Ovary (tissue), 7 donors: ENCODE measurements at regions not wholly inside any gene's neighbourhood (a gene's known extent, or its start where the extent isn't known, plus 50 kb on each side); places are given as distances from the start of the nearest gene placed in this dataset.
"Not testable (repeated sequence)": the region's sequence is repeated elsewhere in the genome, so short reads cannot be mapped to it uniquely, and the experiment has no call there.

Experiments
- DNase-seq, 5 donors: peaks; one replicate each; pipeline ENCODE4 v3.0.0-alpha.2; 2019 to 2020
- H3K27ac ChIP-seq, 2 donors: fragments of 200-600 bp; one replicate each; pipeline versions ENCODE4 v1.5.1 to v1.8.0; 2019 to 2022
- H3K27me3 ChIP-seq: fragments of 200-600 bp; one replicate; pipeline ENCODE4 v1.8.0; 2022
- H3K36me3 ChIP-seq: fragments of 200-600 bp; sonication (generic); one replicate; pipeline ENCODE4 v1.5.1; 2019
- H3K4me1 ChIP-seq: one replicate; pipeline ENCODE4 v1.8.1; 2013; ENCODE audit warnings: mild to moderate bottlenecking, moderate library complexity; ENCODE audit not compliant: insufficient read depth
- H3K4me3 ChIP-seq: fragments of 200-600 bp; sonication (generic); one replicate; pipeline ENCODE4 v1.5.1; 2017
- H3K9me3 ChIP-seq, 2 donors: fragments of 200-600 bp in 1 of 2; sonication (generic) in 1 of 2; one replicate each; pipeline versions ENCODE4 v1.5.1 to v1.8.1; 2013 to 2019; ENCODE audit warnings: mild to moderate bottlenecking in 1 of 2, moderate library complexity in 1 of 2
- CTCF ChIP-seq, 3 donors: fragments of 450-650 bp in 2 of 3; fragments of 200-600 bp in 1 of 3; IDR thresholded peaks; one replicate each; pipeline versions ENCODE4 v1.5.1 to v1.8.0; 2016 to 2022; ENCODE audit warnings: antibody characterized with exemption in 3 of 3, mild to moderate bottlenecking in 1 of 3
- EP300 ChIP-seq: sonication (generic); formaldehyde crosslinking; IDR thresholded peaks from one replicate; pipeline ENCODE4 v1.6.1; 2017; ENCODE audit warnings: antibody characterized with exemption
- POLR2A ChIP-seq: fragments of 450-650 bp; IDR thresholded peaks from one replicate; pipeline ENCODE4 v1.6.1; 2017; ENCODE audit warnings: antibody characterized with exemption, mild to moderate bottlenecking, moderate library complexity
- WGBS, 3 donors: extraction: QIAGEN DNeasy Blood & Tissue Kit in 1 of 3; methylation state at CpG; one replicate each; pipeline versions ENCODE4 v1.1.5 to v1.1.7; 2013 to 2017; 5-methylcytosine and 5-hydroxymethylcytosine counted together
- intact Hi-C, 4 donors: fragments of 100-400 bp; cut with DNase I; formaldehyde crosslinking; loops; one replicate each; pipeline versions ENCODE4 v1.11.0 to v1.15.1; 2022 to 2023
- donor health status: DM: no; HTN: no; CAD: no; lungs with moderate emphysema.
- donor health status: DM: no; HTN: no; CAD: no.
- donor health status: Bipolar disorder and iron deficiency.
- donor health status: DM: no; HTN: no; CAD: no.
- donor health status: DM: yes; HTN: yes; CAD: no.

DNA sequence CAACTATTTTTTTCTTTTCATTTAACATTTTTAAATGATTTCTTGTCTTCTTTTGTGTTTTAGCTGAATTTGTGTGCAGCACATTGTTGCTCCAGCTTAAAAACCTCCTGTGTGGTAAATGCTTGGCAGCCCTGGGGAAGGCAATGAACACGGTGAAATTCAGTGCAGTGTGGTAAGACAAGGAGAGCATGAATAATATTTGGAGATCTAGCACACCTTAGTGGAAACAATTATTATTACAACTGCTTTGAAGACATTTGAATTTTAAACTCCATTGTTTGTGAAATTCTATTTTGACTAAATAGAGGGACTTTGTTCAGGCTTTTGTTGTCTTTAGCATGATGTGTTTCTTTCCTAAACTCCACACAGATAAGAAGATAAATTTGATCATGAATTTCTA lies 242.6 kb upstream of the CXADR start:
- peak; percentile 59 to 77 (median 60) for DNase-seq
- no peaks in the 10 kb centered on the region for H3K4me1 ChIP-seq
- H3K36me3 ChIP-seq, result no peaks in the 10 kb centered on the region
- intact Hi-C loops, result no loop called here
- H3K27ac ChIP-seq, result peak overlapping the region in 1 of 2 donors; percentile 47
- 0 to 2% (median 2%) methylated on average over 1 of the region's 1 CpG for WGBS, 3 donors
- no peaks in the 10 kb centered on the region for H3K9me3 ChIP-seq
- TF ChIP-seq EP300 (no peak), CTCF (IDR thresholded peaks at IDR 0.05) (peak; percentile 27 to 81 (median 77))
- no peak overlapping the region for H3K4me3 ChIP-seq
- H3K27me3 ChIP-seq, result no peaks in the 10 kb centered on the region

- Histone ChIP-seq H3K27ac (no peak overlapping the region), H3K4me1 (no peaks in the 10 kb centered on the region), H3K27me3 (no peaks in the 10 kb centered on the region), H3K9me3 (no peaks in the 10 kb centered on the region), H3K4me3 (no peak overlapping the region), H3K36me3 (no peaks in the 10 kb centered on the region)
- TF ChIP-seq POLR2A (no peak), CTCF (IDR thresholded peaks at IDR 0.05) (no peak), EP300 (no peak)
- intact Hi-C loops, result loop anchor here in 1 of 4 donors (10.0 kb wide), 1 partner anchor 1375 kb away; no protein-coding TSS in a partner anchor
- no peak for DNase-seq
- 75 to 85% (median 81%) methylated on average over 3 of the region's 3 CpGs for WGBS, 3 donors
Measured at GRCh38 chr21:17279663-17280062, 233.2 kb upstream of the CXADR start.

DNA sequence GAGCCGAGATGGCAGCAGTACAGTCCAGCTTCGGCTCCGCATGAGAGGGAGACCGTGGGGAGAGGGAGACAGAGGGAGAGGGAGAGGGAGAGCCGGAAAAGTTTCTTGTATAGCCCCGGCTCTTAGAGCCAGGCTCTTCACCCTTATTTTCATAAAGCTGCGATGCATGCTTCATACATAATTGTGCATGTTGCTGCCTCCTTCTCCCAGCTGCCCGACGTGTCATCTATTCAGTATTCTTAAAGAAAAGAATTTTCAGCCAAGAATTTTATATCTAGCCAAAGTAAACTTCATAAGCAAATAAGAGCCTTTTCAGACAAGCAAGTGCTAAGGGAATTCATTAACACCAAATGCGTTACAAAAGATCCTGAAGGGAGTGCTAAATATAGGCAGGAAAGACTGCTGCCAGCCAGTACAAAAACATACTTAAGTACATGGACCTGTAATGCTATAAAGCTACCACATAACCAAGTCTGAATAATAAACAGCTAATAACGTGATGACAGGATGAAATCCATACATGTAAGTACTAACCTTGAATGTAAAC lies 219.8 kb upstream of the CXADR start:
- H3K4me1 ChIP-seq, H3K9me3 ChIP-seq, H3K4me3 ChIP-seq, DNase-seq, intact Hi-C loops, H3K27ac ChIP-seq, H3K27me3 ChIP-seq, H3K36me3 ChIP-seq: not testable (repeated sequence)
- 86 to 93% (median 92%) methylated on average over 11 of the region's 11 CpGs for WGBS, 3 donors

DNA sequence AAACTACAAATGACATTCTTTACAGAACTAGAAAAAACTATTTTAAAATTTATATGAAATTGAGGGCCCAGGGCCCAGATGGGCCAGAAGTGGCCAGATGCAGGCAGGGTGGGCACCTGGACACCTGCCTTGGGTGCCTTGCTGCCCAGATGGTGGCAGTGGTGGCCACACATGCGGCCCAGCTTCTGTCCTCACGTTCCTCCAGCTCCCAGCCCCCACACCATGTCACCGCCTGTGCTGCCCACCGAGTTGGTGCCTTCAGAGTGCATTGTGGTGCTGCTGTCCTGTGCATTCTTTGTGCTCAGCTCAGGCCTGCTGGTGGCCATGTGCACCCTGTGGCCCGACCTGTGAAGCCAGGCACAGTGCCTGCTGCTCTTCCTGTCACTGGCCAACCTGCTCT lies 216.8 kb upstream of the CXADR start:
- DNase-seq, result no peak
- intact Hi-C loops, result no loop called here
- no peaks in the 10 kb centered on the region for H3K4me1 ChIP-seq
- H3K36me3 ChIP-seq, result no peaks in the 10 kb centered on the region
- TF ChIP-seq EP300 (no peak), CTCF (IDR thresholded peaks at IDR 0.05) (no peak), POLR2A (no peak)
- no peaks in the 10 kb centered on the region for H3K27me3 ChIP-seq
- no peak overlapping the region for H3K27ac ChIP-seq
- H3K4me3 ChIP-seq, result no peak overlapping the region
- 68 to 70% (median 69%) methylated on average over 5 of the region's 5 CpGs for WGBS, 3 donors
- H3K9me3 ChIP-seq, result no peaks in the 10 kb centered on the region

DNA sequence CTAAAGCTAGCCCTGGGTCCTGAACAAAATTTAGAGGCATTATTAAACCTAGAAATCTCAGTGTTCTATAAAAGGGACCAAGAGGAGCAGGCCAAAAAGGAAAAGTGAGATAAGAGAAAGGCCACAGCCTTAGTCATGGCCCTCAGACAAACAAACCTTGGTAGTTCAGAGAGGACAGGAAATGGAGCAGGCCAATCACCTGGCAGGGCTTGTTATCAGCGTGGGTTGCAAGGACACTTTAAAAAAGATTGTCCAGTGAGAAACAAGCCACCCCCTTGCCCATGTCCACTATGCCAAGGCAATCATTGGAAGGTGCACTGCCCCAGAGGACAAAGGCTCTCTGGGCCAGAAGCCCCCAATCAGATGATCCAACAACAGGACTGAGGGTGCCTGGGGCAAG lies 213.3 kb upstream of the CXADR start:
- H3K27ac ChIP-seq, H3K36me3 ChIP-seq, H3K27me3 ChIP-seq, H3K4me1 ChIP-seq, H3K4me3 ChIP-seq, DNase-seq, intact Hi-C loops, H3K9me3 ChIP-seq: not testable (repeated sequence)
- WGBS, 3 donors, result 49 to 73% (median 67%) methylated on average over 1 of the region's 1 CpG

DNA sequence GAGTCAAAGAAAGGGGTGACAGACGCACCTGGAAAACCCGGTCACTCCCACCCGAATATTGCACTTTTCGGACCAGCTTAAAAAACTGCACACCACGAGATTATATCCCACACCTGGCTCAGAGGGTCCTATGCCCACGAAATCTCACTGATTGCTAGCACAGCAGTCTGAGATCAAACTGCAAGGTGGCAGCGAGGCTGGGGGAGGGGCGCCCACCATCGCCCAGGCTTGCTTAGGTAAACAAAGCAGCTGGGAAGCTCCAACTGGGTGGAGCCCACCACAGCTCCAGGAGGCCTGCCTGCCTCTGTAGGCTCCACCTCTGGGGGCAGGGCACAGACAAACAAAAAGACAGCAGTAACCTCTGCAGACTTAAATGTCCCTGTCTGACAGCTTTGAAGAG lies 185.1 kb upstream of the CXADR start:
- intact Hi-C loops, result not testable (repeated sequence)

More for the DNA sequence above, 185.1 kb upstream of the CXADR start:
- not testable (repeated sequence) for H3K27me3 ChIP-seq, H3K27ac ChIP-seq, H3K4me1 ChIP-seq, H3K36me3 ChIP-seq, DNase-seq, H3K9me3 ChIP-seq, H3K4me3 ChIP-seq
- 86 to 93% (median 91%) methylated on average over 9 of the region's 9 CpGs for WGBS, 3 donors
